Breast epithelium (tissue), 4 donors: ENCODE measurements at regions not wholly inside any gene's neighbourhood (a gene's known extent, or its start where the extent isn't known, plus 50 kb on each side); places are given as distances from the start of the nearest gene placed in this dataset.
"Not testable (repeated sequence)": the region's sequence is repeated elsewhere in the genome, so short reads cannot be mapped to it uniquely, and the experiment has no call there.

ENCODE experiments used
- DNase-seq, 2 donors: peaks; one replicate each; pipeline ENCODE4 v3.0.0-alpha.2; 2019; ENCODE audit warnings: low spot score in 2 of 2
- H3K27ac ChIP-seq, 2 donors: fragments of 200-600 bp; sonication (generic) in 1 of 2; one replicate each; pipeline ENCODE4 v1.5.1; 2016 to 2019; ENCODE audit warnings: mild to moderate bottlenecking in 1 of 2
- H3K27me3 ChIP-seq, 2 donors: fragments of 200-600 bp; sonication (generic) in 1 of 2; one replicate each; pipeline versions ENCODE4 v1.5.1 to v1.6.0; 2017 to 2019; ENCODE audit warnings: control low read depth in 1 of 2, mild to moderate bottlenecking in 1 of 2
- H3K36me3 ChIP-seq: fragments of 200-600 bp; one replicate; pipeline ENCODE4 v1.5.1; 2019
- H3K4me1 ChIP-seq, 2 donors: fragments of 200-600 bp; sonication (generic); one replicate each; pipeline ENCODE4 v1.5.1; 2016 to 2019; ENCODE audit warnings: control low read depth in 1 of 2
- H3K4me3 ChIP-seq, 3 donors: fragments of 200-600 bp; sonication (generic); 1 replicate in 2 of 3; 2 replicates in 1 of 3; pipeline ENCODE4 v1.5.1; 2016 to 2019; ENCODE audit warnings: mild to moderate bottlenecking in 3 of 3, moderate library complexity in 2 of 3
- H3K9me3 ChIP-seq, 2 donors: fragments of 200-600 bp; sonication (generic) in 1 of 2; one replicate each; pipeline ENCODE4 v1.5.1; 2016 to 2019; ENCODE audit warnings: control low read depth in 1 of 2
- POLR2A ChIP-seq: fragments of 450-650 bp; IDR thresholded peaks from one replicate; pipeline ENCODE4 v1.6.1; 2016; ENCODE audit warnings: antibody characterized with exemption, mild to moderate bottlenecking, moderate library complexity
- POLR2AphosphoS5 ChIP-seq, 3 donors: sonication (generic); formaldehyde crosslinking; IDR thresholded peaks; one replicate each; pipeline ENCODE4 v1.6.1; 2017; ENCODE audit warnings: antibody characterized with exemption in 3 of 3
- intact Hi-C: fragments of 100-400 bp; cut with DNase I; formaldehyde crosslinking; loops from one replicate; pipeline ENCODE4 v1.15.1; 2023; ENCODE audit warnings: low total_unique reads
- TF ChIP-seq, protein P1 (sequence below), 3 donors: fragments of 450-650 bp; IDR thresholded peaks; one replicate each; pipeline ENCODE4 v1.5.1; 2016 to 2017; ENCODE audit warnings: antibody characterized with exemption in 3 of 3, mild to moderate bottlenecking in 3 of 3, moderate library complexity in 3 of 3

DNA sequence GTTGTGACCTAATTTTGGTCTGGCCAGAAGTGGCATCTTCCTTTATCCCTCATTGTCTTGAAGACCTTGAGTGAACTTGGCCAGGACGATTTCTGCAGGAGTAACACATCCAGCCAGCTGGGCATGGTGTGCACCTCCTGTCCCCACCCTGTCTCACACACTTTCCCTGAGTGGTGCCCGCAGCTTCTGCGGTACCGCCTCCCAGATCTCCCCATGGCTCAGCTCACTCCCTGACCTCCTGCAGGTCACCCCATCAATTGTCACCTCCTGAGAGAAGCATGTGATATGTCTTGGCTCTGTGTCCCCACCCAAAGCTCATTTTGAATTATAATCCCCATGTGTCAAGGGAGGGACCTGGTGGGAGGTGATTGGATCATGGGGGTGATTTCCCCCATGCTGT, 50.2 kb upstream of the TP53I11 start:
- DNase-seq: no peak
- Histone ChIP-seq H3K9me3 (no peaks in the 10 kb centered on the region), H3K36me3 (no peaks in the 10 kb centered on the region), H3K4me1 (no peaks in the 10 kb centered on the region), H3K27ac (no peak overlapping the region), H3K27me3 (no peaks in the 10 kb centered on the region), H3K4me3 (no peak overlapping the region)
- TF ChIP-seq, protein P1, sequence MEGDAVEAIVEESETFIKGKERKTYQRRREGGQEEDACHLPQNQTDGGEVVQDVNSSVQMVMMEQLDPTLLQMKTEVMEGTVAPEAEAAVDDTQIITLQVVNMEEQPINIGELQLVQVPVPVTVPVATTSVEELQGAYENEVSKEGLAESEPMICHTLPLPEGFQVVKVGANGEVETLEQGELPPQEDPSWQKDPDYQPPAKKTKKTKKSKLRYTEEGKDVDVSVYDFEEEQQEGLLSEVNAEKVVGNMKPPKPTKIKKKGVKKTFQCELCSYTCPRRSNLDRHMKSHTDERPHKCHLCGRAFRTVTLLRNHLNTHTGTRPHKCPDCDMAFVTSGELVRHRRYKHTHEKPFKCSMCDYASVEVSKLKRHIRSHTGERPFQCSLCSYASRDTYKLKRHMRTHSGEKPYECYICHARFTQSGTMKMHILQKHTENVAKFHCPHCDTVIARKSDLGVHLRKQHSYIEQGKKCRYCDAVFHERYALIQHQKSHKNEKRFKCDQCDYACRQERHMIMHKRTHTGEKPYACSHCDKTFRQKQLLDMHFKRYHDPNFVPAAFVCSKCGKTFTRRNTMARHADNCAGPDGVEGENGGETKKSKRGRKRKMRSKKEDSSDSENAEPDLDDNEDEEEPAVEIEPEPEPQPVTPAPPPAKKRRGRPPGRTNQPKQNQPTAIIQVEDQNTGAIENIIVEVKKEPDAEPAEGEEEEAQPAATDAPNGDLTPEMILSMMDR (IDR thresholded peaks at IDR 0.05): no peak
- TF ChIP-seq POLR2AphosphoS5 (IDR thresholded peaks at IDR 0.05) (no peak), POLR2A (no peak)
- intact Hi-C loops: no loop called here

DNA sequence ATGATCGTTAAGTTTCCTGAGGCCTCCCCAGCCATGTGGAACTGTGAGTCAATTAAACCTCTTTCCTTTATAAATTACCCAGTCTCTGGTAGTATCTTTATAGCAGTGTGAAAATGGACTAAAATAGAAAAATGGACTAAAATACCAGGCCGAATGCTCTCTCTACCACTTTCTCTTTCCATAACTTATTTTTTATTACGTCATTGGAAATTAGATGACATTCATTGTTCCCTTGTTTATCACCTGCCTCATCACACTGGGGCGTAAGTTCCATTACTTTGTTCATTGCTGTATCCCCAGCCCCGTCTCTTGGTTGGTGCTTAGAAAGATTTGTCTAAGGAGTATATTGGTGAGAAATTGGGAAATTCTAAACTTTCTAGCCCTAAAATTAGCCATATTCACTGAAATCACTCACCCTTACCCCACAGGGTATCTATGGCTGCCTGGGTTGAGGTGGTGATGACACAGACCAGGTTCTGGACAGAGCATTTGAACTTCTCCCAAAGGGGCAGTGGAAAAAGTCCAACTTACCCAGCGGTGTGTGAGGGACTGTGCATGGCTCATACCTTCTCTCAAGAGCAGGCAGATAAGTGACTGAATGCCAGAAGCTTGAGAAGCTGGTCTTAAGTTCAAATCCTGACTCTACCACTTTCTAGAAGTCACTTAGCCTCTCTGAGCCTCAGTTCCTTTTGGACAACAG, 50.9 kb upstream of the TP53I11 start:
- Histone ChIP-seq H3K4me3 (no peak overlapping the region), H3K27me3 (no peaks in the 10 kb centered on the region), H3K27ac (no peak overlapping the region), H3K4me1 (no peaks in the 10 kb centered on the region), H3K36me3 (no peaks in the 10 kb centered on the region), H3K9me3 (no peaks in the 10 kb centered on the region)
- intact Hi-C loops: no loop called here
- no peak for DNase-seq
- TF ChIP-seq POLR2A (no peak), POLR2AphosphoS5 (IDR thresholded peaks at IDR 0.05) (no peak)
- TF ChIP-seq, protein P1 (IDR thresholded peaks at IDR 0.05): no peak

DNA sequence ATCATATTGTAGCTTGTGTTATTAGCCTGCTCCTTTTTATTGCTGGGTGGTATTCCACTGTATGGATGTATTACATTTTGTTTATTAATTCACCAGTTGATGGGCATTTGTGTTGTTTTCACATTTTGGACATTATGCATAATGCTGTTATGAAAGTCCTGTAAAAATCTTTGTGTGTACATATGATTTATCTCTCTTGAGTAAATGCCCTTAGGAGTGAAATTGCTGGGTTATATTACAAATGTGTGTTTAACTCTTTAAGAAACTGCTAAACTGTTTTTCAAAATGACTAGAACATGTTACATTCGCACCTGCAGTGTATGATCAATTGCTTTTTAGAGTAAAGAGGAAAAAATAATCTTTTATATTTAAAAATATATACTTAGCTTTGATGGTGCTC, 54.4 kb upstream of the TP53I11 start:
- no peak for TF ChIP-seq POLR2AphosphoS5 (IDR thresholded peaks at IDR 0.05)
- no peak for TF ChIP-seq POLR2A
- TF ChIP-seq, protein P1 (IDR thresholded peaks at IDR 0.05): no peak
- DNase-seq: no peak
- Histone ChIP-seq H3K36me3 (no peaks in the 10 kb centered on the region), H3K27ac (no peak overlapping the region), H3K27me3 (no peaks in the 10 kb centered on the region), H3K4me1 (no peaks in the 10 kb centered on the region), H3K4me3 (no peak overlapping the region), H3K9me3 (no peaks in the 10 kb centered on the region)
- intact Hi-C loops: no loop called here

DNA sequence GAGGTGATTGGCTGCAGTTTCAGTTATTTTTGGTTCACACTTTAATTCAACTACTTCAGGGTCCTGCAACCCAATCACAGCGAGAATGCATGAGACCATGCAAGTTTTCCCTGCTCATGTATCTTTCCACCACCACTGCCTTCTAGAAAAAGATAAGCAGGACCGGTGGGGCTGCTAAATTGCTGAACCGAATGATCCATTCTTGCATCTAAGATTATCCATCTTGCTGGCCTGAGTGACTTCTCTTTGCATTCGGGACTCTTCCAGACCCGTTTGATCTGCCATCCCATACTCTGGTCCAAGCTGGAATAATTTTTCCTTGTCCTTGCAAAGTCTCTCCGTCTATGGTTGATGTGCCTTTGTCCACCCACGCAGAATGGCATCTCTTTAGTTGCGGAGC, 56.3 kb upstream of the TP53I11 start:
- TF ChIP-seq, protein P1 (IDR thresholded peaks at IDR 0.05): no peak
- no peak for TF ChIP-seq POLR2A
- TF ChIP-seq POLR2AphosphoS5 (IDR thresholded peaks at IDR 0.05): no peak
- Histone ChIP-seq H3K27ac (no peak overlapping the region), H3K9me3 (no peaks in the 10 kb centered on the region), H3K36me3 (no peaks in the 10 kb centered on the region), H3K27me3 (no peaks in the 10 kb centered on the region), H3K4me1 (no peaks in the 10 kb centered on the region), H3K4me3 (no peak overlapping the region)
- intact Hi-C loops: no loop called here
- no peak for DNase-seq

DNA sequence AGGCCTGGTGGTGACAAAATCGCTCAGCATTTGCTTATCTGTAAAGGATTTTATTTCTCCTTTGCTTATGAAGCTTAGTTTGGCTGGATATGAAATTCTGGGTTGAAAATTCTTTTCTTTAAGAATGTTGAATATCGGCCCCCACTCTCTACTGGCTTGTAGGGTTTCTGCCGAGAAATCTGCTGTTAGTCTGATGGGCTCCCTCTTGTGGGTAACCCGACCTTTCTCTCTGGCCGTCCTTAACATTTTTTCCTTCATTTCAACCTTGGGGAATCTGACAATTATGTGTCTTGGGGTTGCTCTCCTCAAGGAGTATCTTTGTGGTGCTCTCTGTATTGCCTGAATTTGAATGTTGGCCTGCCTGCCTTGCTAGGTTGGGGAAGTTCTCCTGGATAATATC, 65.3 kb upstream of the TP53I11 start:
- H3K36me3 ChIP-seq, H3K4me1 ChIP-seq, H3K4me3 ChIP-seq, H3K9me3 ChIP-seq, H3K27me3 ChIP-seq, intact Hi-C loops, DNase-seq, H3K27ac ChIP-seq: not testable (repeated sequence)

DNA sequence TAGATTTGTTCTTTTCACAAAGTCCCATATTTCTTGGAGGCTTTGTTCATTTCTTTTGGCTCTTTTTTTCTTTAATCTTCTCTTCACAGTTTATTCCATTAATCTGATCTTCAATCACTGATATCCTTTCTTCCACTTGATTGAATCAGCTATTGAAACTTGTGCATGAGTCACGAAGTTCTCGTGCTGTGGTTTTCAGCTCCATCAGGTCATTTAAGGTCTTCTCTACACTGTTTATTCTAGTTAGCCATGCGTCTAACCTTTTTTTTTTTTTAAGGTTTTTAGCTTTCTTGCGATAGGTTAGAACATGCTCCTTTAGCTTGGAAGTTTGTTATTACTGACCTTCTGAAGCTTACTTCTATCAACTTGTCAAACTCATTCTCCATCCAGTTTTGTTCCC, 65.8 kb upstream of the TP53I11 start:
- H3K36me3 ChIP-seq, H3K4me3 ChIP-seq, H3K4me1 ChIP-seq, H3K27ac ChIP-seq, intact Hi-C loops, H3K9me3 ChIP-seq, DNase-seq, H3K27me3 ChIP-seq: not testable (repeated sequence)
